Osteoblast (primary cell): ENCODE measurements at regions not wholly inside any gene's neighbourhood (a gene's known extent, or its start where the extent isn't known, plus 50 kb on each side); places are given as distances from the start of the nearest gene placed in this dataset.

Experiments used
- DNase-seq: peaks from one replicate; pipeline ENCODE4 v3.0.0; 2011; ENCODE audit warnings: low spot score, mixed read lengths; ENCODE audit not compliant: insufficient read length; ENCODE audit errors: missing footprints
- H2AFZ ChIP-seq: 2 replicates; pipeline ENCODE4 v1.6.0; 2011; ENCODE audit warnings: mild to moderate bottlenecking, low read length
- H3K27ac ChIP-seq: 2 replicates; pipeline ENCODE4 v1.5.1; 2011; ENCODE audit warnings: mild to moderate bottlenecking, low read depth, low read length, moderate library complexity
- H3K27me3 ChIP-seq: 2 replicates; pipeline ENCODE4 v1.6.0; 2012; ENCODE audit warnings: mild to moderate bottlenecking, control low read depth, inconsistent platforms, low read length, moderate library complexity; ENCODE audit not compliant: insufficient read depth
- H3K36me3 ChIP-seq: 2 replicates; pipeline ENCODE4 v1.5.1; 2011; ENCODE audit warnings: mild to moderate bottlenecking, low read length, control low read depth, moderate library complexity; ENCODE audit not compliant: insufficient read depth
- H3K4me1 ChIP-seq: 2 replicates; pipeline ENCODE4 v1.5.1; 2011; ENCODE audit warnings: mild to moderate bottlenecking, low read length, control low read depth, moderate library complexity; ENCODE audit not compliant: insufficient read depth
- H3K4me2 ChIP-seq: 2 replicates; pipeline ENCODE4 v1.6.0; 2011; ENCODE audit warnings: mild to moderate bottlenecking, low read length; ENCODE audit not compliant: insufficient read depth
- H3K4me3 ChIP-seq: fragments of 200-600 bp; sonication (generic); 3 replicates; pipeline ENCODE4 v1.5.1; 2012; ENCODE audit warnings: mild to moderate bottlenecking, low read length, inconsistent platforms; ENCODE audit not compliant: insufficient read depth
- H3K79me2 ChIP-seq: 2 replicates; pipeline ENCODE4 v1.6.0; 2012; ENCODE audit warnings: mild to moderate bottlenecking, low read length, control low read depth, inconsistent platforms; ENCODE audit not compliant: insufficient read depth
- H3K9me3 ChIP-seq: 2 replicates; pipeline ENCODE4 v1.5.1; 2011; ENCODE audit warnings: low read depth, low read length, control low read depth
- H4K20me1 ChIP-seq: 2 replicates; pipeline ENCODE4 v1.6.0; 2012; ENCODE audit warnings: mild to moderate bottlenecking, low read length, control low read depth; ENCODE audit not compliant: insufficient read depth
- TF ChIP-seq, protein P1 (sequence below): IDR thresholded peaks from 2 replicates; pipeline ENCODE4 v1.5.1; 2011; ENCODE audit warnings: mild to moderate bottlenecking, low read depth, low read length, moderate library complexity; ENCODE audit errors: extremely low read depth

- no peak overlapping the region for H3K4me2 ChIP-seq
- H3K36me3 ChIP-seq, result no peaks in the 10 kb centered on the region
- TF ChIP-seq, protein P1, sequence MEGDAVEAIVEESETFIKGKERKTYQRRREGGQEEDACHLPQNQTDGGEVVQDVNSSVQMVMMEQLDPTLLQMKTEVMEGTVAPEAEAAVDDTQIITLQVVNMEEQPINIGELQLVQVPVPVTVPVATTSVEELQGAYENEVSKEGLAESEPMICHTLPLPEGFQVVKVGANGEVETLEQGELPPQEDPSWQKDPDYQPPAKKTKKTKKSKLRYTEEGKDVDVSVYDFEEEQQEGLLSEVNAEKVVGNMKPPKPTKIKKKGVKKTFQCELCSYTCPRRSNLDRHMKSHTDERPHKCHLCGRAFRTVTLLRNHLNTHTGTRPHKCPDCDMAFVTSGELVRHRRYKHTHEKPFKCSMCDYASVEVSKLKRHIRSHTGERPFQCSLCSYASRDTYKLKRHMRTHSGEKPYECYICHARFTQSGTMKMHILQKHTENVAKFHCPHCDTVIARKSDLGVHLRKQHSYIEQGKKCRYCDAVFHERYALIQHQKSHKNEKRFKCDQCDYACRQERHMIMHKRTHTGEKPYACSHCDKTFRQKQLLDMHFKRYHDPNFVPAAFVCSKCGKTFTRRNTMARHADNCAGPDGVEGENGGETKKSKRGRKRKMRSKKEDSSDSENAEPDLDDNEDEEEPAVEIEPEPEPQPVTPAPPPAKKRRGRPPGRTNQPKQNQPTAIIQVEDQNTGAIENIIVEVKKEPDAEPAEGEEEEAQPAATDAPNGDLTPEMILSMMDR, result no peak
- no peak overlapping the region for H2AFZ ChIP-seq
- no peaks in the 10 kb centered on the region for H3K9me3 ChIP-seq
- H3K4me1 ChIP-seq, result no peaks in the 10 kb centered on the region
- H3K27me3 ChIP-seq, result peaks cover 52% of the 10 kb centered on the region
- no peaks in the 10 kb centered on the region for H4K20me1 ChIP-seq
- no peaks in the 10 kb centered on the region for H3K79me2 ChIP-seq
- H3K27ac ChIP-seq, result no peak overlapping the region
- H3K4me3 ChIP-seq, result no peak overlapping the region
- DNase-seq, result no peak
Measured at GRCh38 chr11:76728227-76728626, 54.9 kb upstream of the TSKU start.

GRCh38 chr11:76728778-76729177 lies 54.4 kb upstream of the TSKU start:
- Histone ChIP-seq H3K36me3 (no peaks in the 10 kb centered on the region), H3K27ac (no peak overlapping the region), H3K4me1 (no peaks in the 10 kb centered on the region), H3K4me3 (no peak overlapping the region), H3K9me3 (no peaks in the 10 kb centered on the region), H3K79me2 (no peaks in the 10 kb centered on the region), H2AFZ (no peak overlapping the region), H4K20me1 (no peaks in the 10 kb centered on the region), H3K27me3 (peaks cover 47% of the 10 kb centered on the region), H3K4me2 (no peak overlapping the region)
- DNase-seq, result no peak
- TF ChIP-seq, protein P1, result no peak

DNA sequence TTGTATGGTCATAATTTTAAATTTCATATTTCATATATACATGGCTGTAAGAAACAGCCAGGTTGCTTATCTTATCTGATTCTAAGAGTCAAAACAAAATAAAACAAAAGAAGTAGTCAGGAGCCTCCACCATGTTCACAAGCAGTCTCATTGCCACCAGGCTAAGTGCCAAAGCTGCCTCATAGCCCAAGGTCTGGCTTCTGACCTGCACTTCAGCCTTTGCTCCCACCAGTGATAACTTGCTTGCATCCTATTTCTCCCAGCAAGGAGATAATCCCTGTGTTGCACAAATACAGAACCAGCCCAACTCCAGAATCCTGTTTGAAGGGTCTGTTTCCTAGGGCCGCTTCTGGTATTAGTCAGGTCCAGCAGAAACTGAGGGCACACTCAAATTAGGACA lies 53.9 kb upstream of the TSKU start:
- Histone ChIP-seq H2AFZ (no peak overlapping the region), H3K4me2 (no peak overlapping the region), H4K20me1 (no peaks in the 10 kb centered on the region), H3K79me2 (no peaks in the 10 kb centered on the region), H3K27ac (no peak overlapping the region), H3K4me1 (no peaks in the 10 kb centered on the region), H3K36me3 (no peaks in the 10 kb centered on the region), H3K9me3 (no peaks in the 10 kb centered on the region), H3K27me3 (peaks cover 44% of the 10 kb centered on the region), H3K4me3 (no peak overlapping the region)
- no peak for DNase-seq
- TF ChIP-seq, protein P1, result no peak

DNA sequence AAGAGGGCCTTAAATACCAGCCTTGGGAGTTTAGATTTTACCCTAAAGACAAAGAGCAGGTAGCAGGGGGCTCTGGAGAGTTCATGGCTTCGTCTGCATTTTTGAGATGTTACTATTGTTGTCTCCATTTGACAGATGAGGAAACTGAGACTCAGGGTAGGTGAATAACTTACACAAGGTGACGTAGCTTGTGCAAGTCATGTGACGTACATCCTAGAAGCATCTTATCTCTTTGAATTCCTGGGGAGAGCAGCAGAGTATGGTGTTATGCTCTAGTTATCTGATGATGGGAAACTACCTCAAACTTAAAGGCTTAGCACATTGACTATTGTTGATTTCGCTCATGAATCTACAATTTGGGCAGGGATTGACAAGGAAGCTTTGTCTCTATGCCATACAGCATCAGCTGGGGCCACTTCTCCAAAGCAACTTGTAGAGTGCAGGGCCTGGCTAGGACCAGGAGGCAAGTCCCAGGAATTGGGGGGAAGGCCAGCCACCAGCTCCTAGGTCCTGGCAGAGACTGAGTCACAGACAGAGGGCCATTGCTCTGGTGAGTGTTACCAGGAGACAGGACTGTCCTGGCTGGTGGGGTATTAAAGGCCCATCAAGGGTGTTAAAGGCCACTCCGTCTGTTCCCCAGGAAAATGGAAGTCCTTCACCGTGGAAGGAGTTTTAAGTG lies 52.1 kb upstream of the TSKU start:
- H3K4me1 ChIP-seq, result no peaks in the 10 kb centered on the region
- no peak overlapping the region for H2AFZ ChIP-seq
- H3K79me2 ChIP-seq, result no peaks in the 10 kb centered on the region
- TF ChIP-seq, protein P1, result no peak
- no peak overlapping the region for H3K4me3 ChIP-seq
- H3K4me2 ChIP-seq, result no peak overlapping the region
- no peak for DNase-seq
- no peaks in the 10 kb centered on the region for H3K36me3 ChIP-seq
- peaks cover 35% of the 10 kb centered on the region for H3K27me3 ChIP-seq
- no peaks in the 10 kb centered on the region for H4K20me1 ChIP-seq
- no peaks in the 10 kb centered on the region for H3K9me3 ChIP-seq
- H3K27ac ChIP-seq, result no peak overlapping the region
